Putamen (tissue), 1 donor: ENCODE measurements at regions not wholly inside any gene's neighbourhood (a gene's known extent, or its start where the extent isn't known, plus 50 kb on each side); places are given as distances from the start of the nearest gene placed in this dataset.

Experiments used
- DNase-seq: peaks from one replicate; pipeline ENCODE4 v3.0.0-alpha.2; 2016; ENCODE audit warnings: low spot score

DNA sequence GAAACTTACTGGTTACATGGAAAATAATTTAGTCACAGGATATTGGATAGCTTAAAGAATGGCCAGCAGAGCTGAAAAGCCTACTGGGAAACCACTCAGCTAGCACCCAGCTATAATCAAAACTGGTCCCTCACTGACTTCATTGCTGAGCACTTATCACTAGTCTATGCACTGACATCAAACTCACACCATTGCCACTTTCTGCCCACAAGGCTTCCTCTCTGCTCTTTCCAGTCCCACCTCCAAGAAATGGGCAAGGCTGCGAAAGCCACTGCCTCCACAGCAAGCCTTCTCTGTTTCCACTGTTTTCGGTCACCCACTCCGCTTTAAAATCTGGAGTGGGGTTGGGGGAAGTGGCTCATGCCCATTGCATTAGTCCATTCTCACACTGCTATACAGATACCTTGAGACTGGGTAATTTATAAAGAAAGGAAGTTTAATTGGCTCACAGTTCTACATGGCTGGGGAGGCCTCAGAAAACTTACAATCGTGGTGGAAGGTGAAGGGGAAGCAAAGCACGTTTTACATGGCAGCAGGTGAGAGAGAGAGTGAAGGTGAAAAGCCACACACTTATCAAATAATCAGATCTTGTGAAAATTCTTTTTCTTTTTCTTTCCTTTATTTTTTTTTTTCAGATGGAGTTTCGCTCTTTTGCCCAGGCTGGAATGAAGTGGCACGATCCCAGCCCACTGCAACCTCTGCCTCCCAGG, 77.0 kb upstream of the CERS6 start:
- DNase-seq: no peak

DNA sequence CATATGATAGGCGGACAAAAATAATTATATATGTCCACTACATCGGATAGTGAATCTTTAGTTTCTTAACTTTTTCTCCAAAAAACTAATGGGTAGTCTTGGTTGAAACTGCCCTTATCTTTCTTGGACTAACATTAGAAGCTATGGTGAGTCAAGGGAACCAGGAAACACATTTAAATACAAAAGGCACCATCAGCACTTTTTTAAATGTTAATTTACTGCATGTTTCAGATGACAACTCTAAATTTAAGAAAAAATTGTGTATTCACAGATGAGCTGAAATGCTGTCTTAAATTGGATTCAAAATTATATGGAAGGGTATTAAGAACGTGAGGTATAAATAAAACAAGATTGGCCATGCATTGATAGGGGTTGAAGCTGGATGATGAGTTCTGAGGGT, 75.6 kb upstream of the CERS6 start:
- no peak for DNase-seq

- DNase-seq: no peak
Measured at GRCh38 chr2:168392024-168392423, 64.0 kb upstream of the CERS6 start.

GRCh38 chr2:168392797-168393196, 63.3 kb upstream of the CERS6 start:
- DNase-seq: no peak

- no peak for DNase-seq
Measured at GRCh38 chr2:168394262-168394661, 61.8 kb upstream of the CERS6 start.

- no peak for DNase-seq
Measured at GRCh38 chr2:168396131-168396530, 59.9 kb upstream of the CERS6 start.

DNA sequence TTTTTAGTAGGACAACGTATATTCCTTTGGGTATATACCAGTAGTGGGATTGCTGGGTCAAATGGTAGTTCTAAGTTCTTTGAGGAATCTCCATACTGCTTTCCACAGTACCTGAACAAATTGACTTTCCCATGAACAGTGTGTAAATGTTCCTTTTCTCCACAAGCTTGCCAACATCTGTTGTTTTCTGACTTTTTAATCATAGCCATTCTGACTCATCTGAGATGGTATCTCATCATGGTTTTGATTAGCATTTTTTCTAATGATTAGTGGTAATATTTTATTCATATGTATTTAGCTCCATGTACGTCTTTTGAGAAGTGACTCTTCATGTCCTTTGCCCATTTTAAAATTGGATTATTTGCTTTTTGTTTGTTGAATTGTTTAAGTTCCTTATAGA, 58.4 kb upstream of the CERS6 start:
- DNase-seq: no peak

DNA sequence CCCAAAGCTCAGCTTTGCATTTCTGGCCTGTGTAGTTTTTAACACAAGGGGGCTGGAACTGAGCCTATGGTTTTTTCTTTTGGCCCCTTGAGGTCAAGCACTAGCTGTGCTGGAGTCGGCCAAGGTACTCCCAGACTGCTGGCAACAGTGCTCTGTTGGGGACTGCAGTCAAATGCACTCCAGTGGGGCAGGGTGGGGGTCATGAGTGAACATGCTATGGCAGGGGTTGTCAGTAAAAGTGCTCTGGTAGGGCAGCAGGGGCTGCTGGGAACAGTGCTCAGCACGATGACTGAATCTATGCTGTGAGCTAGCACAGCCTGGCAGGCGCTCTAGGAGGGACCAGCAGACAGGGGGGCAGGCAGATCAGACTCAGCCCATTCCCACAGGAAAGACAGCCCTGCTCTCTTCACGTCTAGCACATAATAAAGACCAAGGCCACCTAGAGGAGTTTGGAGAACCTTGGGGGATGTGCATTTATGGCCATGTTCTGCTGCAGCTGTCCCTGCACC, 55.0 kb upstream of the CERS6 start:
- DNase-seq: no peak

GRCh38 chr2:168401771-168402170, 54.3 kb upstream of the CERS6 start:
- no peak for DNase-seq

GRCh38 chr2:168402531-168402930, 53.5 kb upstream of the CERS6 start:
- DNase-seq: no peak

DNA sequence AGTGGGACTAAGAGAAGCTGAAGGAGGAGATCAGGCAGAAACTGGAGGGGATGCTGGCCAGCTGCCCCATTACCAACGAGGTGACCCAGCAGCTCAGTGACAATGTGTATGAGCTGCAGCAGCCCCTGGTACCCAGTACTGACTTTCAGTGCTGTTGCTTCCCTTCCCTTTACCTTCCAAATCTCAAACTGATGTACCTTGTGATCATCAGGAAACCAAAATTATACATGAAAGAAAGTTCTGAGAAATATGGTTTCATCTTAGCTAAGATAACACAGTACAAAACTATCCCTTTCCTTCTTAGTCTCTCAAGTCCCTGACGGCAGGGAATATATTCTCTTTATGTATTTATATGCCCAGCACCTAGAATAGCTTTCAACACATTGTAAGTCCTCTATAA, 52.3 kb upstream of the CERS6 start:
- DNase-seq: no peak

GRCh38 chr2:168404764-168405163, 51.3 kb upstream of the CERS6 start:
- DNase-seq: no peak
